ENCODE measurements at regions not wholly inside any gene's neighbourhood (a gene's known extent, or its start where the extent isn't known, plus 50 kb on each side); places are given as distances from the start of the nearest gene placed in this dataset.
"Not testable (repeated sequence)": the region's sequence is repeated elsewhere in the genome, so short reads cannot be mapped to it uniquely, and the experiment has no call there.

DNA sequence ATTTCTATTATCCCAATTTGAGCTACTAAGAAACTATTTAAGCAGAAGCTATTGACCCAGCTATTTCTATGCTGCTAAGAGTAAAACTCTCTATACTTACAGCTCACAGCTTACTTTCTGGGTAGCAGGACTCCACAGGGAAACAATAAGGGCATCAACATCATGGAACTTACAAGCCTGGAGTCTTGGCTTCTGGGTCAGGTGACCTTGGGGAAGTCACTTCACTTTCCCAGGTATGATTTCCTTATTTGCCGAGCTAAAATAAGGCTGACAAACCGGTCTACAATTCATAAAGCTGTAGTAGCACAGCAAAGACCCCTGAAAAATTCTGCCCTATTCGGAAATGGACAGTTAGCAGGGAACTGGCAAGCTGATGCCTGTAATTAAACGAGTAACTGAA, 278.3 kb upstream of the NR2F2 start:
- no peak for DNase-seq

DNA sequence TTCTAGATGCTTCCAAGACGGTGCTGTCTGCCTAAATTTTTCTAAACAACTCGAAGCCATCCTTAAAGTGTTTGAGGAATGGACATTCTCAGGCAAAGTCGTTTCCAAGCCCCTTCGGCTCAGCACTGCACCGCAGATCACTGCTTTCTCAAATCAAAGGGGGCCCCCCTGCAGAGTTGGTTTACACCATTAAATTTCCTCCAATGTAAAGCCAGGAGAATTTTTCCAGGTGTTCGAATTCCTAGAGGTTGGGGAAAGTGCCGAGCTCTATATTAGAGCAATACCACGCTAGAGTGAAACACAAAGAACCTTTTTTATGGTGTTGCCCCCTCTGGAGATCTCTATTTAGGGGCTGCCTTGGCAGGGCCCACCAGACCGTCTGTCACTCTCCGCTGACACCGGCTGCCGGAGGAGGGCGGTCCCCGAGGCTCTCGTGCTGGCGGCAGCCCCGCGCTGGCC, 277.9 kb upstream of the NR2F2 start:
- no peak for DNase-seq

DNA sequence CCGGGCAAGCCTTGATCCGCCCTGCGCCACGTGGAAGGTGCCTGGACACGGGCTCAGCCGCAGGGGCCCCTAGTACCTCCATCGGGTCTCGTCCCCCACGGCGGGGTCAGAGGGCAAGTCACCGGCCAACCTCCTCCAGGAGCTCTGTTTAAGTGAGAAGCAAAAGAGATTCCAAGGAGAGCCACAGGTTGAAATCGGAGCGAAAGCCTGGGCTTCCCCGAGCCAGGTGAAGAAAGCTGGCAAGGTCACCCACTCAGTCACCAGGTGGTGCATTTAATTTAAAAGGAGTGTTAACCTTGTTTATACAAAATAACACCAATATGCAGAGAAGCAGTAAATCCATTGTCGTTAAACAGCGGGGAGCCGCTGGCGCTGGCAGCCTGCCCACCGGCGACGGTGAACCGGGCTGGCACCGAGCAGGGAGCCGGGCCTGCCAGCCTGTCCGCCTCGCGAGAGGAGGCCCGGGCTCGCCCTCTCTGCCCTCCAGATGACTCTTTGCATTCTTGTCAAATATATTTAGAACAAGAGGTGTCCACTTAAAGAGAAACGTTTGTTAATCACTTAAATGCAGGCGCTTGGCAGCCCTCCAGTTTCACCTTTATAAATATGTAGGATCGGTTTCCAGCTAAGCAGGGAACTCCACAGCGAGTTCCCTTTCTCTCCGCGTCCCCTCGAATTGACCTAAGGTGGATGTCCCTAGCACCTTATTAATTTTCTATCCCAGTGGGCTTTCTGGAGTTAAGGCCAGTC, 277.3 kb upstream of the NR2F2 start:
- no peak for DNase-seq

GRCh38 chr15:96053781-96054428, 276.6 kb upstream of the NR2F2 start:
- DNase-seq = no peak

DNA sequence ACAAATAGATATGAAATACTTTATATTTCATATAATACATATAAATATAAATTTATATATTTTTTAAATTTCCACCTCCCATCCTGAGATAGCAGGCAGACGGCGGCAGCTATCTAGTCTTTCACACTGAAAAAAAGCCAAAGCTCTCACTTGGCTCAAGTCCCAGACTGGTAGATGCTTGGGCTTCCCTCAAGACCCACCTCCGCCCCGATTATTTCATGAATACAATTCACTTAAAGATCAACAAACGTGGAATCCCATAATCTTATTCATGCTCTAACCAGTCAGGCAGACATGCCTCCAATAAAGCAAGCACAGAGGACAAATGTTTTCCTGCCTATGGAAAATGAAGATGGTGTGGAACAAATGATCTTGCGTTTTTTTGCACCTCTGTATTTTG, 275.9 kb upstream of the NR2F2 start:
- DNase-seq = no peak

DNA sequence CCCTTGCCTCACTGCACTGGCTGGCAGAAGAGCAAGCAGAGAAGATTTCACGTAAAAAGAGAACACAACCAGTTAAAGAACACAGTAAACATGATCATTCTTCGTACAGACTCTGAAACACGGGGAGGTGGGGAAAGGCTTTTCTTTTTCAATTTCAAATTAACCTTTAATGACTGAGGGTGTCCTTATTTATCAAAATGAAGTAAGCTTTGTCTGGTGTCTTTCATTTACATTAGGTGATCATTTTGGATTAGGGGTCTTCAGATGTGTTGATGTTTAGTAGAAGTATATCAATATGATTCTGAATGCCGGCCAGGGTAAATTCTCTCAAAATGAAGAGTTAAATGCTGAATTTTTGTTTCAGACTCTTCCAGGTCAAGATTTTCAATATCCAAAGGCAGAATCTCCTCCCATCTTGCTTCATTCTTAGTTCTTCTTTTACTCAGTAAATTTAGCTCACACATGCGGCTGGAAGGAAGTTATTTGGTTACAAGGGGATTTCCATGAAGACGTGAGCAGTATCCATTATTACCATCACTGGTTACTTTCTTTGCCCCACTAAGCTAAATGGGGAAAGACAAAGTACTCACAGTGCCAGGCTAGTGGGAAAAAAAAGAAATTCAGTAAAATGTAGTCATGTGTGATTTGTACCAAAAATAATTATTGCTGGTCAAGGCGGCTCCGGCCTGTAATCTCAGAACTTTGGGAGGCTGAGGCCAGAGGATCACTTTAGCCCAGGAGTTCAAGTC, 272.2 kb upstream of the NR2F2 start:
- DNase-seq = no peak

DNA sequence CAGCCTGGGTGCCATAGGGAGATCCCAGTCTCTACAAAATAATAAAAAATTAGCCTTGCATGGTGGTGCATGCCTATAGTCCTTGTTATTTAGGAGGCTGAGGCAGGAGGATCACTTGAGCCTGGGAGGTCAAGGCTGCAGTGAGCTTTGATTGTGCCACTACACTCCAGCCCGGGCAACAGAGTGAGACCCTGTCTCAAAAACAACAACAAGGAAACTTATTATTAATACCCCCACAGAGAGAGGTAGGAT, 271.7 kb upstream of the NR2F2 start:
- not testable (repeated sequence) for DNase-seq

DNA sequence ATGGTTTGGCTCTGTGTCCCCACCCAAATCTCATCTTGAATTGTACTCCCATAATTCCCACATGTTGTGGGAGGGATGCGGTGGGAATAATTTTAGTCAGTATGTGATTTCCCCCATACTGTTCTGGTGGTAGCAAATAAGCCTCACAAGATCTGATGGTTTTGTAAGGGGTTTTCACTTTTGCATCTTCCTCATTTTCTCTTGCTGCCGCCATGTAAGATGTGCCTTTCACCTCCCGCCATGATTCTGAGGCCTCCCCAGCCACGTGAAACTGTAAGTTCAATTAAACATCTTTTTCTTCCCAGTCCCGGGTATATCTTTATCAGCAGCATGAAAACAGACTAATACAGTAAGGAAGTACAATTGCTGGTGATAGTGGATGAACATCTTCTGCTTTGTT, 269.9 kb upstream of the NR2F2 start:
- not testable (repeated sequence) for DNase-seq

GRCh38 chr15:96064351-96064756, 266.1 kb upstream of the NR2F2 start:
- no peak for DNase-seq

- no peak for DNase-seq
These were observed 264.4 kb upstream of the NR2F2 start for GRCh38 chr15:96066126-96066525.

- DNase-seq = no peak
These were observed 263.5 kb upstream of the NR2F2 start for GRCh38 chr15:96066852-96067495.

- DNase-seq = no peak
These were observed 262.8 kb upstream of the NR2F2 start for GRCh38 chr15:96067677-96068076.

- no peak for DNase-seq
These were observed 261.6 kb upstream of the NR2F2 start for GRCh38 chr15:96068897-96069296.

DNA sequence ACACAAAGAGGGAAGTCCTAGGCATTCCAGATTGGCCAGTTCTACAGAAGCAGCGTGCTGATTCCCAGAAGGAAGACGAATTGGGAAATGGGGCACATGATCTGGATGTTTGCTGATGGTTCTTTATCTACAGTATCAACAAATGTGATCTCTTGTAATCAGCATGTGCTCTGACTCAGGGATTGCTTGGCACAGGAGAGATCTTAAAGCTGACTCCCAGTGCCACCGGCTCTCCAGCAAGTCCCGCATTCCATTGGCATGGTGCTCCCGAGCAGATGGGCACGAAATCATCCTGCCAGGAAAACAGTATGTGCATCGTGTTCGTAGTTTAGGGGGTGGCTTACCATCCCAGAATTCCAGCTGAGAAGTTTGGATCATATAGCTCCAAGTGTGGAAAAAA, 259.9 kb upstream of the NR2F2 start:
- no peak for DNase-seq

GRCh38 chr15:96072821-96073220, 257.7 kb upstream of the NR2F2 start:
- DNase-seq = no peak

- no peak for DNase-seq
These were observed 256.6 kb upstream of the NR2F2 start for GRCh38 chr15:96073908-96074307.

- no peak for DNase-seq
These were observed 254.6 kb upstream of the NR2F2 start for GRCh38 chr15:96075895-96076294.

DNA sequence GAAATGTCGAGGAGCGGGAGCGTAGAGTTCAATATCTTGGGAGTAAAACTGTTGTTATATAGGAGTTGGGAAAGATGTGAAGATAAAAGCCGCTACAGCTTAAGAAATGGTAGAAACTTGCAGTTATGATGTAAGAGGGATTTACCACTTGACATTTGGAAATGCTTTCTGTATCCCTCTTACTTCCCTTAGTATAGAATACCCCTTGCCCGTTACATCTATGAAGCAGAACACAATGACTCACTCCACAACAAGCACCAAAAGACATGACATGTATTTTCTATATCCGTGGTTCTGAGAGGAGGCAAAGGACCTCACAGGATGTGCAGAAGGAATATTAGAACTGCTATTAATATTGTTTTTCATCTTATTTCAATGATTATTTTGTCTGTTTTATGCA, 254.2 kb upstream of the NR2F2 start:
- DNase-seq = no peak

DNA sequence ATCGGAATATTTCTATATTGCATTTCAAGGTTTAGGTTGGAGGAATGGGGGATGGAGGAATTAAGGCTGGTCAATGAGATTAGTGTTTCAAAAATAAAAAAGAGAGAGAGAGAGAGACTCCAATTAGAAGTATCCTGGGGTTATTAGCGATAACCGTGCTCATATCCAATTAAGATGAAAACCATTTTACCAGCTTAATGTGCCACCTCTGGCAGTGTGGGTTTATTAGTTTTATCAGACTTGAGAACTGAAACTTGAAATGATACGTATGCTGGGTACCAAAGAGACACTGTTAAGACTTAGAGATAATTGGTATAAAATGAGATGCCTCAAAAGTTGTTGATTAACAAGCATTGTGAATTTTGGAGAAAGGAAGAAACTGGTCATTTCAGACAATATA, 251.5 kb upstream of the NR2F2 start:
- DNase-seq = no peak

DNA sequence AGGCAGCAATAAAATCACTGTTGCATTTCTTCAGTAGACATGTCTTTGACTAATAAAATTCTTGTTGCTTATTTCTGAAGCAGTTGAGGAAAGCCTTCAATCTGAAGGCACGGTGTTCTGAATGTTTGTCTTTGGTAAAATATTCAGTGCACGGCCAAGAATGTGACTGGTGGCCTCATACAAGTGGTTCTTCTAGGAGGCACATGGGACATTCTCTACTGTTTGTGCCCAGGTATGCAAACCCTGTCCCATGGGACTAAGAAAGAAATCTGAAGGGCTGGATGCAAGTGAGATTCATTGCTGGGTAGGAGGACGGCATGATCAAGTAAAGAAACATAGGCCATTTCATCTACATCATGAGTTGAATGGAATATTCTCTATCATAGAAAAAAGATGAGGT, 250.6 kb upstream of the NR2F2 start:
- no peak for DNase-seq

DNA sequence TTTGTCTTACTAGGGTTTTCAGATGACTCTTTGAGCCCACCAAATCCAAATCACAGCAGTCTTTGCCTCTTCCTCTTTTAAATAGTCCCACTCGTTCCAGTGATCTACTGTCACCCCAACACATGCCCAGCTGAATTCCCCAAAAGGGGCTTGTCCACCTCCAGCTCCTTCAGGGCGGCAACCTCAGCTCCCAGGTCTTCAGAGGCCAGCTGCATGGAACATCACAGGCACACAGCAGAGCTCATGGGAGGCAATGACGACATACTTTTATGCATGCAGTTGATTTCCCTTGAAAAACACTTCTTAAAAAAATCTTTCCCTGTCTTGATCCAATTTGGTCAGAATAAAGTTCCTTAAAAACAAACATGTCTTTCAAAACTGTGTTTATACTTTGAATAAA, 244.3 kb upstream of the NR2F2 start:
- no peak for DNase-seq

- DNase-seq = no peak
These were observed 243.2 kb upstream of the NR2F2 start for GRCh38 chr15:96087180-96087884.

- no peak for DNase-seq
These were observed 241.8 kb upstream of the NR2F2 start for GRCh38 chr15:96088650-96089049.

Measured in stimulated activated CD4-positive, alpha-beta T cell treated with anti-CD3 and anti-CD28 coated beads, Interleukin-4, amount 100 ng/mL, for 1 hour (primary cell).